ENCODE measurements at regions not wholly inside any gene's neighbourhood (a gene's known extent, or its start where the extent isn't known, plus 50 kb on each side); places are given as distances from the start of the nearest gene placed in this dataset.

GRCh38 chr22:35148866-35149548 lies 83.0 kb downstream of the ISX start:
- H3K4me3 Mint-ChIP-seq: no peak overlapping the region
- Histone ChIP-seq H3K9ac (no peak overlapping the region), H3K4me3 (no peak overlapping the region), H3K79me2 (ENCODE audit: low read depth) (no peaks in the 10 kb centered on the region), H3K9me3 (ENCODE audit: low read depth) (no peaks in the 10 kb centered on the region), H3F3A (ENCODE audit: low read depth) (no peaks in the 10 kb centered on the region), H3K27ac (no peak overlapping the region), H3K4me2 (no peak overlapping the region), H3K36me3 (no peaks in the 10 kb centered on the region), H4K20me1 (ENCODE audit: low read depth) (no peaks in the 10 kb centered on the region), H2AFZ (replicated peaks) (no peak overlapping the region), H3K4me1 (no peaks in the 10 kb centered on the region), H3K27me3 (no peaks in the 10 kb centered on the region)
- DNase-seq (ENCODE audit: low spot score): no peak
- no peaks in the 10 kb centered on the region for H3K4me1 Mint-ChIP-seq
- H3K27me3 Mint-ChIP-seq (ENCODE audit: insufficient read depth, low read depth): peaks cover 16% of the 10 kb centered on the region
- no peaks in the 10 kb centered on the region for H3K36me3 Mint-ChIP-seq
- TF ChIP-seq EZH2phosphoT487 (IDR thresholded peaks at IDR 0.05): no peak
- no peak for TF ChIP-seq EZH2 (IDR thresholded peaks at IDR 0.05)
- TF ChIP-seq, protein P1, sequence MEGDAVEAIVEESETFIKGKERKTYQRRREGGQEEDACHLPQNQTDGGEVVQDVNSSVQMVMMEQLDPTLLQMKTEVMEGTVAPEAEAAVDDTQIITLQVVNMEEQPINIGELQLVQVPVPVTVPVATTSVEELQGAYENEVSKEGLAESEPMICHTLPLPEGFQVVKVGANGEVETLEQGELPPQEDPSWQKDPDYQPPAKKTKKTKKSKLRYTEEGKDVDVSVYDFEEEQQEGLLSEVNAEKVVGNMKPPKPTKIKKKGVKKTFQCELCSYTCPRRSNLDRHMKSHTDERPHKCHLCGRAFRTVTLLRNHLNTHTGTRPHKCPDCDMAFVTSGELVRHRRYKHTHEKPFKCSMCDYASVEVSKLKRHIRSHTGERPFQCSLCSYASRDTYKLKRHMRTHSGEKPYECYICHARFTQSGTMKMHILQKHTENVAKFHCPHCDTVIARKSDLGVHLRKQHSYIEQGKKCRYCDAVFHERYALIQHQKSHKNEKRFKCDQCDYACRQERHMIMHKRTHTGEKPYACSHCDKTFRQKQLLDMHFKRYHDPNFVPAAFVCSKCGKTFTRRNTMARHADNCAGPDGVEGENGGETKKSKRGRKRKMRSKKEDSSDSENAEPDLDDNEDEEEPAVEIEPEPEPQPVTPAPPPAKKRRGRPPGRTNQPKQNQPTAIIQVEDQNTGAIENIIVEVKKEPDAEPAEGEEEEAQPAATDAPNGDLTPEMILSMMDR (IDR thresholded peaks at IDR 0.05): no peak
- no peaks in the 10 kb centered on the region for H3K9me3 Mint-ChIP-seq
- H3K27ac Mint-ChIP-seq: no peak overlapping the region

- Histone ChIP-seq H3K27me3 (peaks cover 7% of the 10 kb centered on the region), H3K9ac (no peak overlapping the region), H4K20me1 (ENCODE audit: low read depth) (no peaks in the 10 kb centered on the region), H3K27ac (no peak overlapping the region), H3K36me3 (no peaks in the 10 kb centered on the region), H2AFZ (replicated peaks) (no peak overlapping the region), H3F3A (ENCODE audit: low read depth) (no peaks in the 10 kb centered on the region), H3K4me2 (no peak overlapping the region), H3K9me3 (ENCODE audit: low read depth) (no peaks in the 10 kb centered on the region), H3K79me2 (ENCODE audit: low read depth) (no peaks in the 10 kb centered on the region), H3K4me3 (no peak overlapping the region), H3K4me1 (no peaks in the 10 kb centered on the region)
- Mint-ChIP-seq H3K4me3 (no peak overlapping the region), H3K36me3 (no peaks in the 10 kb centered on the region), H3K27ac (no peak overlapping the region), H3K27me3 (ENCODE audit: insufficient read depth, low read depth) (peaks cover 26% of the 10 kb centered on the region), H3K9me3 (no peaks in the 10 kb centered on the region), H3K4me1 (no peaks in the 10 kb centered on the region)
- no peak for TF ChIP-seq EZH2 (IDR thresholded peaks at IDR 0.05)
- TF ChIP-seq, protein P1 (IDR thresholded peaks at IDR 0.05): peak; percentile 86
- peak; percentile 74 for DNase-seq (ENCODE audit: low spot score)
These were observed 84.5 kb downstream of the ISX start for GRCh38 chr22:35150183-35151107.

DNA sequence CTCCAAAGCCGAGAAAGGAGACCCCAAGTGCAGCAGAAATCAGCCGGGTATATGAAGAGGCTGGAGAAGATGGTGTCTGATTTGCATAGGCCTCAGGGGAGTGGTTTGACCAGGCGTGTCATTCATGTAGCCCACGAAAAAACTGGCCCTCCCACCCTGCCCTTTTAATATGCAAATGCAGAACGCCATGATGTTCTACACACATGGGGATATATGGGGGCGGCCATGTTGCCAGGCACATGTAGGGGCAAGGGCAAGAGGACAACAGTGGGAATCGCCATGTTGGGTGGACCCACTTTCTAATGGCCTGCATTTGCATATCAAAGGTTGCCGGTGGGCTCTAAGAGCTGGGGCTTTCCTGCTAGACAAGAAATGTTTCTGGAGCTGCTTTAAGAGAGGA lies 86.4 kb downstream of the ISX start:
- no peak overlapping the region for H3K4me3 Mint-ChIP-seq
- Histone ChIP-seq H3K4me3 (no peak overlapping the region), H3K27me3 (peaks cover 7% of the 10 kb centered on the region), H3K9me3 (ENCODE audit: low read depth) (no peaks in the 10 kb centered on the region), H3K79me2 (ENCODE audit: low read depth) (no peaks in the 10 kb centered on the region), H3K4me2 (no peak overlapping the region), H3K4me1 (no peaks in the 10 kb centered on the region), H2AFZ (replicated peaks) (no peak overlapping the region), H3F3A (ENCODE audit: low read depth) (no peaks in the 10 kb centered on the region), H3K36me3 (no peaks in the 10 kb centered on the region), H3K9ac (no peak overlapping the region), H3K27ac (no peak overlapping the region), H4K20me1 (ENCODE audit: low read depth) (no peaks in the 10 kb centered on the region)
- no peaks in the 10 kb centered on the region for H3K4me1 Mint-ChIP-seq
- peaks cover 26% of the 10 kb centered on the region for H3K27me3 Mint-ChIP-seq (ENCODE audit: insufficient read depth, low read depth)
- no peaks in the 10 kb centered on the region for H3K36me3 Mint-ChIP-seq
- no peak for DNase-seq (ENCODE audit: low spot score)
- TF ChIP-seq, protein P1 (IDR thresholded peaks at IDR 0.05): no peak
- TF ChIP-seq EZH2phosphoT487 (IDR thresholded peaks at IDR 0.05): no peak
- TF ChIP-seq EZH2 (IDR thresholded peaks at IDR 0.05): no peak
- no peak overlapping the region for H3K27ac Mint-ChIP-seq
- no peaks in the 10 kb centered on the region for H3K9me3 Mint-ChIP-seq

Measured in neural progenitor cell (in vitro differentiated cells).